ENCODE measurements at regions not wholly inside any gene's neighbourhood (a gene's known extent, or its start where the extent isn't known, plus 50 kb on each side); places are given as distances from the start of the nearest gene placed in this dataset.

DNA sequence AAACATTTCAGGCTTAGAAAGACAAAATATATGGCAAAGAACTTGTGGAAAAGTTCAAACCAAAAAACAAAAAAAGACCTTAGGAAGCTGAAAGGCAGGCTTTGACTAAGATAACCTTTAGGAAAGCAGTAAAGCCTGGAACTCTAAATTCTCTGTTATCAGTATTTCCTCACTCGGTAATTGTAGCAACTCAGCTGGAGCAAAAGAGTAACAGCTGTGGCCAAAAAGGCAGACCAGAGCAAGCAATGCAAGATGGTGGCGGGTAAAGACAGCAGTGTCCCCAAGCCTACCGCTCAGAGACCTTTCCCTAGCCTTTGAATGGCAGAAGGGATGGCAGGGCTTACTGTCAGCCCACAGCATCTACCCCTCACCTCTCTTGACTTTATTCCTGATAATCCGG is 63.1 kb upstream of the KLHL13 start:
- ATAC-seq (ENCODE audit: low read depth) (no peak), DNase-seq (no peak)
- no peak overlapping the region for H3K9ac ChIP-seq (ENCODE audit: low read length)
- no peak overlapping the region for H2AFZ ChIP-seq (ENCODE audit: insufficient read depth, low read depth, low read length, poor library complexity, severe bottlenecking)
- no peak overlapping the region for H3K27ac ChIP-seq (ENCODE audit: low read length in 2 of 2)
- TF ChIP-seq, protein P1, sequence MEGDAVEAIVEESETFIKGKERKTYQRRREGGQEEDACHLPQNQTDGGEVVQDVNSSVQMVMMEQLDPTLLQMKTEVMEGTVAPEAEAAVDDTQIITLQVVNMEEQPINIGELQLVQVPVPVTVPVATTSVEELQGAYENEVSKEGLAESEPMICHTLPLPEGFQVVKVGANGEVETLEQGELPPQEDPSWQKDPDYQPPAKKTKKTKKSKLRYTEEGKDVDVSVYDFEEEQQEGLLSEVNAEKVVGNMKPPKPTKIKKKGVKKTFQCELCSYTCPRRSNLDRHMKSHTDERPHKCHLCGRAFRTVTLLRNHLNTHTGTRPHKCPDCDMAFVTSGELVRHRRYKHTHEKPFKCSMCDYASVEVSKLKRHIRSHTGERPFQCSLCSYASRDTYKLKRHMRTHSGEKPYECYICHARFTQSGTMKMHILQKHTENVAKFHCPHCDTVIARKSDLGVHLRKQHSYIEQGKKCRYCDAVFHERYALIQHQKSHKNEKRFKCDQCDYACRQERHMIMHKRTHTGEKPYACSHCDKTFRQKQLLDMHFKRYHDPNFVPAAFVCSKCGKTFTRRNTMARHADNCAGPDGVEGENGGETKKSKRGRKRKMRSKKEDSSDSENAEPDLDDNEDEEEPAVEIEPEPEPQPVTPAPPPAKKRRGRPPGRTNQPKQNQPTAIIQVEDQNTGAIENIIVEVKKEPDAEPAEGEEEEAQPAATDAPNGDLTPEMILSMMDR (IDR thresholded peaks at IDR 0.05) = no peak
- no peak for TF ChIP-seq EZH2 (IDR thresholded peaks at IDR 0.05; ENCODE audit: borderline replicate concordance, insufficient read depth, low read depth, low read length, poor library complexity, severe bottlenecking)
- 93% methylated on average over 3 of the region's 4 CpGs for WGBS (ENCODE audit: insufficient coverage)
- ChIA-PET POLR2A (no interaction called here), CTCF (no interaction called here)
- H3K36me3 ChIP-seq (replicated peaks in 1 of 2; ENCODE audit: control extremely low read depth in 1 of 2, control insufficient read depth in 1 of 2, extremely low read depth in 1 of 2, insufficient read depth in 2 of 2, low read length in 1 of 2) = no peaks in the 10 kb centered on the region
- H3K9me3 ChIP-seq (ENCODE audit: control extremely low read depth in 1 of 3, control insufficient read depth in 2 of 3, insufficient read depth in 1 of 3, low read length in 2 of 3) = no peaks in the 10 kb centered on the region
- no peaks in the 10 kb centered on the region for H3K27me3 ChIP-seq (replicated peaks in 1 of 4; ENCODE audit: control extremely low read depth in 1 of 4, control insufficient read depth in 3 of 4, insufficient read depth in 4 of 4, low read length in 3 of 4)
- no peaks in the 10 kb centered on the region for H3K4me1 ChIP-seq (ENCODE audit: control insufficient read depth in 2 of 2, insufficient read depth in 2 of 2, low read length in 2 of 2)
- intact Hi-C loops (cut with micrococcal nuclease) = no loop called here
- no peak overlapping the region for H3K4me2 ChIP-seq (replicated peaks; ENCODE audit: low read depth, low read length, poor library complexity, severe bottlenecking)
- no peak overlapping the region for H3K4me3 ChIP-seq (ENCODE audit: control extremely low read depth in 1 of 5, extremely low read depth in 1 of 5, insufficient read depth in 1 of 5, low read depth in 2 of 5, low read length in 4 of 5)
- H3K79me2 ChIP-seq (ENCODE audit: control insufficient read depth, insufficient read depth, low read length) = no peaks in the 10 kb centered on the region
- no peaks in the 10 kb centered on the region for H4K20me1 ChIP-seq (ENCODE audit: control insufficient read depth, insufficient read depth, low read length, poor library complexity, severe bottlenecking)
- Mint-ChIP-seq H3K27me3 (no peaks in the 10 kb centered on the region), H3K4me3 (no peak overlapping the region), H3K9me3 (ENCODE audit: insufficient read depth) (no peaks in the 10 kb centered on the region), H3K27ac (no peak overlapping the region), H3K4me1 (no peaks in the 10 kb centered on the region)

DNA sequence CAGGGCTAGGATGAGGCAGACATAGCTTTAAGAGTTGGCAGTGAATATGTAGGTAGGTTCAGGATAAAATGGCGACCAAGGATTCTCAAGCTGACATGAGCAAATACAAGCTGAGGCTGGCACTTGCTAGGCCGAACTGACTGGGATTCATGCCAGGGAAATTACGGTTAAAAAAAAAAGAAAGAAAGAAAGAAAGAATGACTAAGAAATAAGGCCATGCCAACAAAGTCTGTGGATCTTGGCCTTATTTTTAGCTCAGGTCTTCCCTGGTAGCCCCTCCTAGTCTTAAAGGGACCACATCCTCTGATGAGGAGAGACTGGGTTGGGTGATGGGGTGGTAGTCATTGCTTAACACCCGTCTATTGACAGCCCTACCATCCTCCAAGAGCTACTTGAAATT is 64.4 kb upstream of the KLHL13 start:
- Histone ChIP-seq H2AFZ (ENCODE audit: insufficient read depth, low read depth, low read length, poor library complexity, severe bottlenecking) (no peak overlapping the region), H4K20me1 (ENCODE audit: control insufficient read depth, insufficient read depth, low read length, poor library complexity, severe bottlenecking) (no peaks in the 10 kb centered on the region), H3K4me2 (replicated peaks; ENCODE audit: low read depth, low read length, poor library complexity, severe bottlenecking) (no peak overlapping the region), H3K36me3 (replicated peaks in 1 of 2; ENCODE audit: control extremely low read depth in 1 of 2, control insufficient read depth in 1 of 2, extremely low read depth in 1 of 2, insufficient read depth in 2 of 2, low read length in 1 of 2) (no peaks in the 10 kb centered on the region), H3K27me3 (replicated peaks in 1 of 4; ENCODE audit: control extremely low read depth in 1 of 4, control insufficient read depth in 3 of 4, insufficient read depth in 4 of 4, low read length in 3 of 4) (no peaks in the 10 kb centered on the region), H3K27ac (ENCODE audit: low read length in 2 of 2) (no peak overlapping the region), H3K9ac (ENCODE audit: low read length) (no peak overlapping the region), H3K79me2 (ENCODE audit: control insufficient read depth, insufficient read depth, low read length) (no peaks in the 10 kb centered on the region), H3K9me3 (ENCODE audit: control extremely low read depth in 1 of 3, control insufficient read depth in 2 of 3, insufficient read depth in 1 of 3, low read length in 2 of 3) (no peaks in the 10 kb centered on the region), H3K4me1 (ENCODE audit: control insufficient read depth in 2 of 2, insufficient read depth in 2 of 2, low read length in 2 of 2) (no peaks in the 10 kb centered on the region), H3K4me3 (ENCODE audit: control extremely low read depth in 1 of 5, extremely low read depth in 1 of 5, insufficient read depth in 1 of 5, low read depth in 2 of 5, low read length in 4 of 5) (no peak overlapping the region)
- CTCF ChIA-PET = no interaction called here
- H3K9me3 Mint-ChIP-seq (ENCODE audit: insufficient read depth) = no peaks in the 10 kb centered on the region
- no peak overlapping the region for H3K27ac Mint-ChIP-seq
- no peak for ATAC-seq (ENCODE audit: low read depth)
- DNase-seq = no peak
- POLR2A ChIA-PET = no interaction called here
- no peaks in the 10 kb centered on the region for H3K4me1 Mint-ChIP-seq
- 100% methylated on average over 3 of the region's 4 CpGs for WGBS (ENCODE audit: insufficient coverage)
- TF ChIP-seq, protein P1 (IDR thresholded peaks at IDR 0.05) = no peak
- no peak for TF ChIP-seq EZH2 (IDR thresholded peaks at IDR 0.05; ENCODE audit: borderline replicate concordance, insufficient read depth, low read depth, low read length, poor library complexity, severe bottlenecking)
- no peak overlapping the region for H3K4me3 Mint-ChIP-seq
- intact Hi-C loops (cut with micrococcal nuclease) = no loop called here
- H3K27me3 Mint-ChIP-seq = no peaks in the 10 kb centered on the region

Measured in B cell (primary cell).